Thyroid gland (tissue), 4 donors: ENCODE measurements at regions not wholly inside any gene's neighbourhood (a gene's known extent, or its start where the extent isn't known, plus 50 kb on each side); places are given as distances from the start of the nearest gene placed in this dataset.
A peak's percentile ranks its signal among the peaks of the same experiment; 100 is the strongest.

Experiments used
- DNase-seq, 2 donors: peaks; one replicate each; pipeline ENCODE4 v3.0.0-alpha.2; 2019
- H3K27ac ChIP-seq, 3 donors: fragments of 200-600 bp; sonication (generic); 1 replicate in 2 of 3; 2 replicates in 1 of 3; pipeline ENCODE4 v1.5.1; 2016 to 2019; ENCODE audit warnings: mild to moderate bottlenecking in 1 of 3, moderate library complexity in 1 of 3
- H3K27me3 ChIP-seq: fragments of 200-600 bp; sonication (generic); one replicate; pipeline ENCODE4 v1.5.1; 2019
- H3K36me3 ChIP-seq, 2 donors: fragments of 200-600 bp; sonication (generic); one replicate each; pipeline ENCODE4 v1.5.1; 2016 to 2019
- H3K4me1 ChIP-seq, 2 donors: fragments of 200-600 bp; sonication (generic); one replicate each; pipeline ENCODE4 v1.5.1; 2017 to 2019
- H3K4me3 ChIP-seq, 3 donors: fragments of 200-600 bp; sonication (generic); replicated peaks in 1 of 3; 1 replicate in 2 of 3; 2 replicates in 1 of 3; pipeline ENCODE4 v1.5.1; 2016; ENCODE audit warnings: mild to moderate bottlenecking in 1 of 3
- H3K9me3 ChIP-seq: fragments of 200-600 bp; sonication (generic); one replicate; pipeline ENCODE4 v1.5.1; 2017
- POLR2A ChIP-seq, 2 donors: fragments of 450-650 bp; IDR thresholded peaks; one replicate each; pipeline ENCODE4 v1.6.1; 2017; ENCODE audit warnings: antibody characterized with exemption in 2 of 2, mild to moderate bottlenecking in 2 of 2, moderate library complexity in 1 of 2
- WGBS, 2 donors: methylation state at CpG; one replicate each; pipeline ENCODE4 v1.1.5; 2017; 5-methylcytosine and 5-hydroxymethylcytosine counted together
- intact Hi-C: fragments of 100-400 bp; cut with DNase I; formaldehyde crosslinking; loops from one replicate; pipeline ENCODE4 v1.15.1; 2023
- TF ChIP-seq, protein P1 (sequence below), 6 experiments: fragments of 200-600 bp in 3 of 6; fragments of 450-650 bp in 3 of 6; sonication (generic) in 3 of 6; IDR thresholded peaks; one replicate each; pipeline ENCODE4 v1.5.1; 2016 to 2019; ENCODE audit warnings: antibody characterized with exemption in 6 of 6, mild to moderate bottlenecking in 2 of 6, inconsistent platforms in 1 of 6, moderate library complexity in 1 of 6

- H3K27ac ChIP-seq = no peak overlapping the region
- no peak overlapping the region for H3K4me3 ChIP-seq
- intact Hi-C loops = no loop called here
- H3K4me1 ChIP-seq = no peaks in the 10 kb centered on the region
- 91 to 93% methylated on average over 3 of the region's 3 CpGs for WGBS, 2 donors
- DNase-seq = no peak
- TF ChIP-seq, protein P1, sequence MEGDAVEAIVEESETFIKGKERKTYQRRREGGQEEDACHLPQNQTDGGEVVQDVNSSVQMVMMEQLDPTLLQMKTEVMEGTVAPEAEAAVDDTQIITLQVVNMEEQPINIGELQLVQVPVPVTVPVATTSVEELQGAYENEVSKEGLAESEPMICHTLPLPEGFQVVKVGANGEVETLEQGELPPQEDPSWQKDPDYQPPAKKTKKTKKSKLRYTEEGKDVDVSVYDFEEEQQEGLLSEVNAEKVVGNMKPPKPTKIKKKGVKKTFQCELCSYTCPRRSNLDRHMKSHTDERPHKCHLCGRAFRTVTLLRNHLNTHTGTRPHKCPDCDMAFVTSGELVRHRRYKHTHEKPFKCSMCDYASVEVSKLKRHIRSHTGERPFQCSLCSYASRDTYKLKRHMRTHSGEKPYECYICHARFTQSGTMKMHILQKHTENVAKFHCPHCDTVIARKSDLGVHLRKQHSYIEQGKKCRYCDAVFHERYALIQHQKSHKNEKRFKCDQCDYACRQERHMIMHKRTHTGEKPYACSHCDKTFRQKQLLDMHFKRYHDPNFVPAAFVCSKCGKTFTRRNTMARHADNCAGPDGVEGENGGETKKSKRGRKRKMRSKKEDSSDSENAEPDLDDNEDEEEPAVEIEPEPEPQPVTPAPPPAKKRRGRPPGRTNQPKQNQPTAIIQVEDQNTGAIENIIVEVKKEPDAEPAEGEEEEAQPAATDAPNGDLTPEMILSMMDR (IDR thresholded peaks at IDR 0.05) = no peak
- no peak for TF ChIP-seq POLR2A (IDR thresholded peaks at IDR 0.05)
- H3K36me3 ChIP-seq = no peaks in the 10 kb centered on the region
- H3K27me3 ChIP-seq = no peaks in the 10 kb centered on the region
- no peaks in the 10 kb centered on the region for H3K9me3 ChIP-seq
These were observed 454.9 kb downstream of the SPRY1 start for GRCh38 chr4:123851521-123851920.

DNA sequence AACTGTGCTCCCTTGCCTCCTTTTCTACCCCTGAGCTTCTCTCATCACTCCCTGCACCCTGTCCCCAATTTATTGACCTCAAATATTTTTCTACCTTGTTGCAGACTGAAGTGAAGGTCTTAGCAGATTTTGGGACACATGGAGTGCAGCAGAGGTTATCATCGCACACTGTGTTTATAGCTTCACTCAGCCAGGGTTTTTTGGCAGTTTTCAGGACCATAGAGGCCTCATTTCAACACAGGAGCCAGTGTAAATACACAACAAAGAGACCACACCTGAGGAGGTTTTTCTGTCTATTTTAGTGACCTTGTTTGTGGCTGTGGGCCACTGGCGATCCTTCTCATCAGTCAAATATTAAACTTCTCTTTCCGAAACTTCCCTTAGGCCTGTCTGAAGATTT, 457.1 kb downstream of the SPRY1 start:
- 92 to 96% methylated on average over 3 of the region's 3 CpGs for WGBS, 2 donors

GRCh38 chr4:123856689-123857545, 460.3 kb downstream of the SPRY1 start:
- peak in 1 of 2 donors; percentile 3 for DNase-seq
- Histone ChIP-seq H3K9me3 (no peaks in the 10 kb centered on the region), H3K27me3 (no peaks in the 10 kb centered on the region), H3K4me3 (no peak overlapping the region), H3K36me3 (no peaks in the 10 kb centered on the region), H3K4me1 (no peaks in the 10 kb centered on the region), H3K27ac (peak overlapping the region; percentile 28 to 68 (median 43))
- TF ChIP-seq, protein P1 (IDR thresholded peaks at IDR 0.05) = no peak
- no peak for TF ChIP-seq POLR2A (IDR thresholded peaks at IDR 0.05)
- WGBS, 2 donors = 29 to 46% methylated on average over 9 of the region's 9 CpGs
- intact Hi-C loops = no loop called here

More for the DNA sequence above, 457.1 kb downstream of the SPRY1 start:
- DNase-seq = no peak
- intact Hi-C loops = no loop called here
- H3K27me3 ChIP-seq = no peaks in the 10 kb centered on the region
- TF ChIP-seq, protein P1 (IDR thresholded peaks at IDR 0.05) = no peak
- no peak for TF ChIP-seq POLR2A (IDR thresholded peaks at IDR 0.05)
- no peaks in the 10 kb centered on the region for H3K9me3 ChIP-seq
- H3K4me1 ChIP-seq = no peaks in the 10 kb centered on the region
- no peaks in the 10 kb centered on the region for H3K36me3 ChIP-seq
- H3K27ac ChIP-seq = no peak overlapping the region
- H3K4me3 ChIP-seq = no peak overlapping the region

DNA sequence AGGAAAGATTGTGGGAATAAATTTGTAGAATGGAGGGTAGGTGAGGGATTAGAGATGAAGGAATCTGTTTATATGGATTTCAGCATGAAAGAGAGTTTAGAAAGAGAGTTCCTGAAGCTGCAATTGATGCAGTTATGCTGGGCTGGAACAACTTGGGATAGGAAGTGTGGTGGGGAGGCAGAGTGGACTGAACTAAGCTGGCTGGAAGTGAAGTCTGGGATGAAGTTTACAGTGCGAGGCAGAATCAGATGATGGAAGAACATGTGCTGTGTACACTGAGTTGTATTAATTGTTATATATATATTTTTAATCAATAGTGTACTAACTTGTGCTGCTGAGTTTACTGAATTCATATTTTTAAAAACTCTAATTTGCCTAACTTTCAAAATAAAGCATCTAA, 461.9 kb downstream of the SPRY1 start:
- TF ChIP-seq POLR2A (IDR thresholded peaks at IDR 0.05) = no peak

GRCh38 chr4:123862812-123863211, 466.2 kb downstream of the SPRY1 start:
- WGBS, 2 donors = 82 to 86% methylated on average over 4 of the region's 4 CpGs
- Histone ChIP-seq H3K4me1 (no peaks in the 10 kb centered on the region), H3K36me3 (no peaks in the 10 kb centered on the region), H3K4me3 (no peak overlapping the region), H3K9me3 (no peaks in the 10 kb centered on the region), H3K27me3 (no peaks in the 10 kb centered on the region), H3K27ac (no peak overlapping the region)
- DNase-seq = no peak
- intact Hi-C loops = no loop called here
- TF ChIP-seq POLR2A (IDR thresholded peaks at IDR 0.05) = no peak
- TF ChIP-seq, protein P1 (IDR thresholded peaks at IDR 0.05) = no peak

More for the DNA sequence above, 461.9 kb downstream of the SPRY1 start:
- Histone ChIP-seq H3K36me3 (no peaks in the 10 kb centered on the region), H3K27ac (peak overlapping the region in 1 of 3 donors; percentile 26), H3K4me3 (no peak overlapping the region), H3K27me3 (no peaks in the 10 kb centered on the region), H3K9me3 (no peaks in the 10 kb centered on the region), H3K4me1 (no peaks in the 10 kb centered on the region)
- intact Hi-C loops = no loop called here
- no peak for DNase-seq
- WGBS, 2 donors = 80 to 85% methylated on average over 1 of the region's 1 CpG
